Liver (tissue), 8 donors: ENCODE measurements at regions not wholly inside any gene's neighbourhood (a gene's known extent, or its start where the extent isn't known, plus 50 kb on each side); places are given as distances from the start of the nearest gene placed in this dataset.

Experiments
- DNase-seq: peaks from one replicate; pipeline ENCODE4 v3.0.0-alpha.2; 2017; ENCODE audit warnings: low spot score
- H3K27ac ChIP-seq, 2 donors: one replicate each; pipeline ENCODE4 v1.7.0; 2013; ENCODE audit warnings: inconsistent platforms in 2 of 2, low read length in 2 of 2, control low read depth in 1 of 2, low read depth in 1 of 2, mild to moderate bottlenecking in 1 of 2
- H3K27me3 ChIP-seq, 4 donors: one replicate each; pipeline versions ENCODE4 v1.6.1 to v1.7.0; 2013; ENCODE audit warnings: low read length in 3 of 4, inconsistent platforms in 1 of 4, mild to moderate bottlenecking in 1 of 4, moderate library complexity in 1 of 4; ENCODE audit not compliant: control insufficient read depth in 4 of 4, insufficient read depth in 4 of 4
- H3K36me3 ChIP-seq, 4 donors: one replicate each; pipeline versions ENCODE4 v1.6.1 to v1.7.0; 2013; ENCODE audit warnings: low read length in 3 of 4, mild to moderate bottlenecking in 3 of 4, low read depth in 1 of 4, moderate library complexity in 1 of 4; ENCODE audit not compliant: control insufficient read depth in 4 of 4, insufficient read depth in 3 of 4
- H3K4me1 ChIP-seq, 4 donors: one replicate each; pipeline versions ENCODE4 v1.6.1 to v1.7.0; 2013; ENCODE audit warnings: low read length in 3 of 4, mild to moderate bottlenecking in 3 of 4, moderate library complexity in 1 of 4; ENCODE audit not compliant: control insufficient read depth in 4 of 4, insufficient read depth in 4 of 4
- H3K4me3 ChIP-seq, 3 donors: one replicate each; pipeline versions ENCODE4 v1.6.1 to v1.7.0; 2013; ENCODE audit warnings: low read length in 3 of 3, control low read depth in 1 of 3, low read depth in 1 of 3, mild to moderate bottlenecking in 1 of 3
- H3K9ac ChIP-seq, 2 donors: one replicate each; pipeline ENCODE4 v1.7.0; 2013; ENCODE audit warnings: low read length in 2 of 2, mild to moderate bottlenecking in 2 of 2, moderate library complexity in 2 of 2, control low read depth in 1 of 2, low read depth in 1 of 2
- H3K9me3 ChIP-seq, 4 donors: one replicate each; pipeline versions ENCODE4 v1.6.1 to v1.7.0; 2013; ENCODE audit warnings: low read length in 3 of 4; ENCODE audit not compliant: control insufficient read depth in 4 of 4
- EGR1 ChIP-seq, 2 donors: IDR thresholded peaks; 2 replicates each; pipeline ENCODE4 v1.6.1; 2016 to 2018; ENCODE audit warnings: antibody characterized with exemption in 2 of 2, low read depth in 2 of 2
- FOXA1 ChIP-seq: IDR thresholded peaks from 2 replicates; pipeline ENCODE4 v1.6.1; 2016; ENCODE audit warnings: antibody characterized with exemption
- FOXA2 ChIP-seq: IDR thresholded peaks from 2 replicates; pipeline ENCODE4 v1.6.1; 2016; ENCODE audit warnings: antibody characterized with exemption
- GABPA ChIP-seq, 2 donors: IDR thresholded peaks in 1 of 2; conservative IDR thresholded peaks in 1 of 2; 2 replicates each; pipeline ENCODE4 v1.6.1; 2016; ENCODE audit warnings: antibody characterized with exemption in 2 of 2, mild to moderate bottlenecking in 1 of 2, moderate library complexity in 1 of 2
- HNF4A ChIP-seq, 2 donors: conservative IDR thresholded peaks; 2 replicates each; pipeline ENCODE4 v1.6.1; 2016; ENCODE audit warnings: antibody characterized with exemption in 2 of 2, mild to moderate bottlenecking in 2 of 2
- JUND ChIP-seq, 2 donors: IDR thresholded peaks; 2 replicates each; pipeline ENCODE4 v1.6.1; 2016; ENCODE audit warnings: antibody characterized with exemption in 2 of 2
- NR2F2 ChIP-seq: IDR thresholded peaks from 2 replicates; pipeline ENCODE4 v1.6.1; 2016; ENCODE audit warnings: antibody characterized with exemption
- RXRA ChIP-seq, 2 donors: IDR thresholded peaks; 2 replicates each; pipeline ENCODE4 v1.6.1; 2017 to 2018; ENCODE audit warnings: antibody characterized with exemption in 2 of 2, mild to moderate bottlenecking in 1 of 2
- SP1 ChIP-seq: IDR thresholded peaks from 2 replicates; pipeline ENCODE4 v1.6.1; 2018; ENCODE audit warnings: antibody characterized with exemption, mild to moderate bottlenecking
- TAF1 ChIP-seq: conservative IDR thresholded peaks from 2 replicates; pipeline ENCODE4 v1.6.1; 2016; ENCODE audit warnings: antibody characterized with exemption, mild to moderate bottlenecking
- YY1 ChIP-seq: IDR thresholded peaks from 2 replicates; pipeline ENCODE4 v1.6.1; 2016; ENCODE audit warnings: antibody characterized with exemption, mild to moderate bottlenecking
- WGBS: extraction: QIAGEN DNeasy Blood & Tissue Kit; methylation state at CpG from one replicate; pipeline ENCODE4 v1.1.7; 2013; 5-methylcytosine and 5-hydroxymethylcytosine counted together
- TF ChIP-seq, protein P1 (sequence below): IDR thresholded peaks from 2 replicates; pipeline ENCODE4 v1.6.1; 2016; ENCODE audit warnings: antibody characterized with exemption
- TF ChIP-seq, protein P2 (sequence below): IDR thresholded peaks from 2 replicates; pipeline ENCODE4 v1.6.1; 2016; ENCODE audit warnings: antibody characterized with exemption
- TF ChIP-seq, protein P3 (sequence below): IDR thresholded peaks from 2 replicates; pipeline ENCODE4 v1.6.1; 2016; ENCODE audit warnings: antibody characterized with exemption
- TF ChIP-seq, protein P4 (sequence below): IDR thresholded peaks from 2 replicates; pipeline ENCODE4 v1.6.1; 2016; ENCODE audit warnings: antibody characterized with exemption, mild to moderate bottlenecking
- TF ChIP-seq, protein P5 (sequence below): fragments of 150-350 bp; IDR thresholded peaks from 2 replicates; pipeline ENCODE4 v1.5.1; 2017; ENCODE audit warnings: improper control_type of control experiment, low read depth, low read length; ENCODE audit not compliant: missing input control
- donor health status: healthy.
- donor health status: healthy.
- donor health status: healthy.
- donor health status: healthy.
- donor health status: healthy.

DNA sequence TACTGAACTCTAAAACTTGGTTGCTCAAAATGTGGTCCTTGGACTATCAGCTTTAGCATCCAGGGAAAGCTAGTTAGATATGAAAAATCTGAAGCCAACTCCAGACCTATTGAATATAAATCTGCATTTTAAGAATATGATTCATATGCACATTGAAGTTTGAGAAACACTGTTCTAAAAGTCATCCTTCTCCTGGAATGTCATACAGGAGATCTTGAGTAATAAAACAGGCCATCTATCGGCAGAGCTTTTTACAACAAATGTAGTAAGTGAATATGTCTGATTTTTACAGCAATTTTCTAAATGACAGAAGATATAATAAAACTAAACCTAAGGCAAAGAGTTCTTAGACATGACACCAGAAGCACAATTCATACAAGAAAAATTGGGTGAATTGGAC, 140.4 kb downstream of the PMP22 start:
- H3K27me3 ChIP-seq: no peaks in the 10 kb centered on the region
- WGBS: 61% methylated on average over 1 of the region's 1 CpG
- H3K36me3 ChIP-seq: no peaks in the 10 kb centered on the region
- no peak overlapping the region for H3K4me3 ChIP-seq
- no peak overlapping the region for H3K9ac ChIP-seq
- H3K9me3 ChIP-seq: no peaks in the 10 kb centered on the region
- TF ChIP-seq FOXA1 (no peak), RXRA (IDR thresholded peaks at IDR 0.05) (no peak)
- TF ChIP-seq, protein P1, sequence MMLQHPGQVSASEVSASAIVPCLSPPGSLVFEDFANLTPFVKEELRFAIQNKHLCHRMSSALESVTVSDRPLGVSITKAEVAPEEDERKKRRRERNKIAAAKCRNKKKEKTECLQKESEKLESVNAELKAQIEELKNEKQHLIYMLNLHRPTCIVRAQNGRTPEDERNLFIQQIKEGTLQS: no peak
- H3K4me1 ChIP-seq: no peaks in the 10 kb centered on the region
- no peak overlapping the region for H3K27ac ChIP-seq
- DNase-seq: no peak

DNA sequence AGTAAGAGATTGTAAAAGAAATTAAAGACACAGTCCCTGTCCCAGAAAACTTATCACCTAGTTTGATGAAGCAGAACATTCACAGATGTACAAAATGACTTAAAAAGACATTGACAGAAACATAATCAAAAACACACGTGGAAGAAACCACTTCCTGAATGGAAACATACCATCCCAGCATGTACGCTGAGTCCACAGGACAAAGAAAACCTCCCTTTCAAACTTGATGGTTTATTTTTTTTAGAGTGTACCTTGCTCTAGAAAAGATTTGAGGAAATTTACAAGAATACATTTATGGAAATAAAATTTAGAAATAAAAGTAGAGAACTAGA, 140.9 kb downstream of the PMP22 start:
- no peak overlapping the region for H3K9ac ChIP-seq
- no peaks in the 10 kb centered on the region for H3K4me1 ChIP-seq
- no peak for DNase-seq
- no peaks in the 10 kb centered on the region for H3K27me3 ChIP-seq
- TF ChIP-seq FOXA2 (no peak), YY1 (no peak), EGR1 (IDR thresholded peaks at IDR 0.05; ENCODE audit: low read depth in 2 of 2) (no peak), FOXA1 (no peak), HNF4A (conservative IDR thresholded peaks at IDR 0.05) (no peak), GABPA (IDR thresholded peaks at IDR 0.05 in 1 of 2, conservative IDR thresholded peaks at IDR 0.05 in 1 of 2) (no peak), RXRA (IDR thresholded peaks at IDR 0.05) (no peak), TAF1 (no peak), NR2F2 (no peak), SP1 (no peak), JUND (IDR thresholded peaks at IDR 0.05) (no peak)
- TF ChIP-seq, protein P2, sequence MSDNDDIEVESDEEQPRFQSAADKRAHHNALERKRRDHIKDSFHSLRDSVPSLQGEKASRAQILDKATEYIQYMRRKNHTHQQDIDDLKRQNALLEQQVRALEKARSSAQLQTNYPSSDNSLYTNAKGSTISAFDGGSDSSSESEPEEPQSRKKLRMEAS: no peak
- TF ChIP-seq, protein P3, sequence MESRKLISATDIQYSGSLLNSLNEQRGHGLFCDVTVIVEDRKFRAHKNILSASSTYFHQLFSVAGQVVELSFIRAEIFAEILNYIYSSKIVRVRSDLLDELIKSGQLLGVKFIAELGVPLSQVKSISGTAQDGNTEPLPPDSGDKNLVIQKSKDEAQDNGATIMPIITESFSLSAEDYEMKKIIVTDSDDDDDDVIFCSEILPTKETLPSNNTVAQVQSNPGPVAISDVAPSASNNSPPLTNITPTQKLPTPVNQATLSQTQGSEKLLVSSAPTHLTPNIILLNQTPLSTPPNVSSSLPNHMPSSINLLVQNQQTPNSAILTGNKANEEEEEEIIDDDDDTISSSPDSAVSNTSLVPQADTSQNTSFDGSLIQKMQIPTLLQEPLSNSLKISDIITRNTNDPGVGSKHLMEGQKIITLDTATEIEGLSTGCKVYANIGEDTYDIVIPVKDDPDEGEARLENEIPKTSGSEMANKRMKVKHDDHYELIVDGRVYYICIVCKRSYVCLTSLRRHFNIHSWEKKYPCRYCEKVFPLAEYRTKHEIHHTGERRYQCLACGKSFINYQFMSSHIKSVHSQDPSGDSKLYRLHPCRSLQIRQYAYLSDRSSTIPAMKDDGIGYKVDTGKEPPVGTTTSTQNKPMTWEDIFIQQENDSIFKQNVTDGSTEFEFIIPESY: no peak
- TF ChIP-seq, protein P4, sequence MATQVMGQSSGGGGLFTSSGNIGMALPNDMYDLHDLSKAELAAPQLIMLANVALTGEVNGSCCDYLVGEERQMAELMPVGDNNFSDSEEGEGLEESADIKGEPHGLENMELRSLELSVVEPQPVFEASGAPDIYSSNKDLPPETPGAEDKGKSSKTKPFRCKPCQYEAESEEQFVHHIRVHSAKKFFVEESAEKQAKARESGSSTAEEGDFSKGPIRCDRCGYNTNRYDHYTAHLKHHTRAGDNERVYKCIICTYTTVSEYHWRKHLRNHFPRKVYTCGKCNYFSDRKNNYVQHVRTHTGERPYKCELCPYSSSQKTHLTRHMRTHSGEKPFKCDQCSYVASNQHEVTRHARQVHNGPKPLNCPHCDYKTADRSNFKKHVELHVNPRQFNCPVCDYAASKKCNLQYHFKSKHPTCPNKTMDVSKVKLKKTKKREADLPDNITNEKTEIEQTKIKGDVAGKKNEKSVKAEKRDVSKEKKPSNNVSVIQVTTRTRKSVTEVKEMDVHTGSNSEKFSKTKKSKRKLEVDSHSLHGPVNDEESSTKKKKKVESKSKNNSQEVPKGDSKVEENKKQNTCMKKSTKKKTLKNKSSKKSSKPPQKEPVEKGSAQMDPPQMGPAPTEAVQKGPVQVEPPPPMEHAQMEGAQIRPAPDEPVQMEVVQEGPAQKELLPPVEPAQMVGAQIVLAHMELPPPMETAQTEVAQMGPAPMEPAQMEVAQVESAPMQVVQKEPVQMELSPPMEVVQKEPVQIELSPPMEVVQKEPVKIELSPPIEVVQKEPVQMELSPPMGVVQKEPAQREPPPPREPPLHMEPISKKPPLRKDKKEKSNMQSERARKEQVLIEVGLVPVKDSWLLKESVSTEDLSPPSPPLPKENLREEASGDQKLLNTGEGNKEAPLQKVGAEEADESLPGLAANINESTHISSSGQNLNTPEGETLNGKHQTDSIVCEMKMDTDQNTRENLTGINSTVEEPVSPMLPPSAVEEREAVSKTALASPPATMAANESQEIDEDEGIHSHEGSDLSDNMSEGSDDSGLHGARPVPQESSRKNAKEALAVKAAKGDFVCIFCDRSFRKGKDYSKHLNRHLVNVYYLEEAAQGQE: no peak
- TF ChIP-seq, protein P5, sequence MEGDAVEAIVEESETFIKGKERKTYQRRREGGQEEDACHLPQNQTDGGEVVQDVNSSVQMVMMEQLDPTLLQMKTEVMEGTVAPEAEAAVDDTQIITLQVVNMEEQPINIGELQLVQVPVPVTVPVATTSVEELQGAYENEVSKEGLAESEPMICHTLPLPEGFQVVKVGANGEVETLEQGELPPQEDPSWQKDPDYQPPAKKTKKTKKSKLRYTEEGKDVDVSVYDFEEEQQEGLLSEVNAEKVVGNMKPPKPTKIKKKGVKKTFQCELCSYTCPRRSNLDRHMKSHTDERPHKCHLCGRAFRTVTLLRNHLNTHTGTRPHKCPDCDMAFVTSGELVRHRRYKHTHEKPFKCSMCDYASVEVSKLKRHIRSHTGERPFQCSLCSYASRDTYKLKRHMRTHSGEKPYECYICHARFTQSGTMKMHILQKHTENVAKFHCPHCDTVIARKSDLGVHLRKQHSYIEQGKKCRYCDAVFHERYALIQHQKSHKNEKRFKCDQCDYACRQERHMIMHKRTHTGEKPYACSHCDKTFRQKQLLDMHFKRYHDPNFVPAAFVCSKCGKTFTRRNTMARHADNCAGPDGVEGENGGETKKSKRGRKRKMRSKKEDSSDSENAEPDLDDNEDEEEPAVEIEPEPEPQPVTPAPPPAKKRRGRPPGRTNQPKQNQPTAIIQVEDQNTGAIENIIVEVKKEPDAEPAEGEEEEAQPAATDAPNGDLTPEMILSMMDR: no peak
- no peaks in the 10 kb centered on the region for H3K9me3 ChIP-seq
- H3K36me3 ChIP-seq: no peaks in the 10 kb centered on the region
- no peak overlapping the region for H3K27ac ChIP-seq
- WGBS: 60% methylated on average over 2 of the region's 2 CpGs
- no peak overlapping the region for H3K4me3 ChIP-seq
